Omental fat pad (tissue), 3 donors: ENCODE measurements at regions not wholly inside any gene's neighbourhood (a gene's known extent, or its start where the extent isn't known, plus 50 kb on each side); places are given as distances from the start of the nearest gene placed in this dataset.

Experiments
- ATAC-seq: fragments of 150-250 bp; one replicate; pipeline ENCODE4 v1.9.1; 2016; ENCODE audit warnings: mild to moderate bottlenecking, moderate library complexity; ENCODE audit not compliant: low FRiP score
- DNase-seq: peaks from one replicate; pipeline ENCODE4 v3.0.0-alpha.2; 2019; ENCODE audit warnings: low spot score
- TF ChIP-seq, protein P1 (sequence below), 3 donors: fragments of 450-650 bp; IDR thresholded peaks; one replicate each; pipeline ENCODE4 v1.5.1; 2016 to 2017; ENCODE audit warnings: antibody characterized with exemption in 3 of 3, mild to moderate bottlenecking in 3 of 3, moderate library complexity in 2 of 3

DNA sequence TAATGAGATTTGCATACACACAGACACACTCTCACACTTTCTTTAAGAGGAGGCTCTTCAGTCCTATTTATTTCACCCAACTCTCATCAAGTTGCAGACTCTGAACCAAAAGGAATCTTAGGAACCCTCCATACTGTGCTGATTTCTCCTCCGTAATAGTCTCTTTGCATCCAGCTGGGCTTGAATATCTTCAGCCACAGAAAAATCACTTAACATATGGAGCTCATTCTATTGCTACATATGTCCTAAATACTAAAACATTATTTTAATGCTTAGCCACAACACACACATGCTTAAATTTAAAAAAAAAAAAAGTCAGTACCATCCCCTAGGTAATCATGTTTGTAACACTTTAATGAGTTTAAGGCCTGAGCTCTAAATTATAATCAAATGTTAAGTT, 287.5 kb upstream of the CNTN6 start:
- DNase-seq, result no peak
- TF ChIP-seq, protein P1, sequence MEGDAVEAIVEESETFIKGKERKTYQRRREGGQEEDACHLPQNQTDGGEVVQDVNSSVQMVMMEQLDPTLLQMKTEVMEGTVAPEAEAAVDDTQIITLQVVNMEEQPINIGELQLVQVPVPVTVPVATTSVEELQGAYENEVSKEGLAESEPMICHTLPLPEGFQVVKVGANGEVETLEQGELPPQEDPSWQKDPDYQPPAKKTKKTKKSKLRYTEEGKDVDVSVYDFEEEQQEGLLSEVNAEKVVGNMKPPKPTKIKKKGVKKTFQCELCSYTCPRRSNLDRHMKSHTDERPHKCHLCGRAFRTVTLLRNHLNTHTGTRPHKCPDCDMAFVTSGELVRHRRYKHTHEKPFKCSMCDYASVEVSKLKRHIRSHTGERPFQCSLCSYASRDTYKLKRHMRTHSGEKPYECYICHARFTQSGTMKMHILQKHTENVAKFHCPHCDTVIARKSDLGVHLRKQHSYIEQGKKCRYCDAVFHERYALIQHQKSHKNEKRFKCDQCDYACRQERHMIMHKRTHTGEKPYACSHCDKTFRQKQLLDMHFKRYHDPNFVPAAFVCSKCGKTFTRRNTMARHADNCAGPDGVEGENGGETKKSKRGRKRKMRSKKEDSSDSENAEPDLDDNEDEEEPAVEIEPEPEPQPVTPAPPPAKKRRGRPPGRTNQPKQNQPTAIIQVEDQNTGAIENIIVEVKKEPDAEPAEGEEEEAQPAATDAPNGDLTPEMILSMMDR (IDR thresholded peaks at IDR 0.05), result no peak
- no peak for ATAC-seq

DNA sequence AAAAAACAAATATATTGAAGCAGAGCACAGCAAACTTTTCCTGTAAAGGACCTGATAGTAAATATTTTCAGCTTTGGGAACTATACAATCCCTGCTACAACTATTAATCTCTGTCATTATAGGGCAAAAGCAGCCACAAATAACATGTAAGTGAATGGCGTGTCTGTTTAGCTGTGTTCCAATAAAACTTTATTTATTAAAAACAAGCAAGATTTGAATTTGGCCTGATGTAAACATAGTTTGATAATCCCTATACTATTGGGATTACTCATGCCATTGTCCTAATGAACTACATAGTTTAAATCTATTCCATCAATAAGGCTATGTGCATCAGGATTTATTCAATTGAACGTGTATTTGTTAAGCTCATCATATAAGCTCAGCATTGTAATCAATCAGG, 286.8 kb upstream of the CNTN6 start:
- no peak for ATAC-seq
- TF ChIP-seq, protein P1 (IDR thresholded peaks at IDR 0.05), result no peak
- no peak for DNase-seq

DNA sequence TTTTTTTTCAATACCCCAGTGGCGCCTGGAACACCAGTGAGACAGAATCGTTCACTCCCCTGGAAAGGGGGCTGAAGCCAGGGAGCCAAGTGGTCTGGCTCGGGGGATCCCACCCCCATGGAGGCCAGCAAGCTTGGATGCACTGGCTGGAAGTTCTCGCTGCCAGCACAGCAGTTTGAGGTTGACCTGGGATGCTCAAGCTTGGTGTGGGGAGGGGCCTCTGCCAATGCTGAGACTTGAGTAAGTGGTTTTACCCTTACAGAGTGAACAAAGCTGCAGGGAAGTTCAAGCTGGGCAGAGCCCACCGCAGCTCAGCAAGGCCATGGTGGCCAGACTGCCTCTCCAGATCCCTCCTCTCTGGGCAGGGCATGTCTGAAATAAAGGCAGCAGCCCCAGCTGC, 276.2 kb upstream of the CNTN6 start:
- ATAC-seq (no peak), DNase-seq (no peak)
- TF ChIP-seq, protein P1 (IDR thresholded peaks at IDR 0.05), result no peak

DNA sequence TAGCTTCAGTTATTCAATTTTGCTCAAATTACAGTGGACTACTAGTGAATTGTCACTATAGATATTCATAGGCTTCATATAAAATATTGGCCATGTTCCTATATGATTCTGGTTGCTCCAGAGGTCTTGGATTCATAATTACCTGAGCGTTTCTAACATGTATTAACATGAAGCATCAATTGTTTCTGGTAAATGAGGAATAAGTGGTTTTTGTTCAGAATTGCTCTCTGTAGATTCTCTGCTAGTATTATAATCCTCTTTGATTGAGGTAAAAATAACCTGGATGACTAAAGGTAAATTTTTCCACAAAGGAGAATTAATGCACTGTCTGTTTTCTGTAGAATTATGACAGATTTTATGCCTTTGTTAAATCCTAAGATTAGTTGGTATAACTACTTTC, 258.1 kb upstream of the CNTN6 start:
- TF ChIP-seq, protein P1 (IDR thresholded peaks at IDR 0.05), result no peak
- no peak for DNase-seq

DNA sequence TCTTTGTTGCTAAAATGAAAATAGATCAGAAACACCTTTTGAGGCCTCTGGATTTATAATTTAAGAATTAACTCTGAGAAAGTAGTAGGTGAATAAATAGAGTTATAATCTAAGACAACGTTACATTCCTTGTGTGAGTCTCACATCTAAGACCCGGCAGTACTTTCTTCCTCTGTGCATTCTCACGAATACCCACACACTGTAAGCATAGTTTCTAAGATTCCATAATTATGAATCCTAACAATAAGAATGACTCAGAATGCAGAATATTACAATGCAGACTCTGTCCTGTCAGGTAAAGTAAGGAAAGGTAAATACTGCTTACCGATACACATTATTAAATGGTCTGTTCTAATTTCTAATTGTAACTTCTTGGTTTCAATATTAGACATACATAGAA, 257.7 kb upstream of the CNTN6 start:
- ATAC-seq (no peak), DNase-seq (no peak)
- TF ChIP-seq, protein P1 (IDR thresholded peaks at IDR 0.05), result no peak

More for the DNA sequence above, 258.1 kb upstream of the CNTN6 start:
- ATAC-seq, result no peak

DNA sequence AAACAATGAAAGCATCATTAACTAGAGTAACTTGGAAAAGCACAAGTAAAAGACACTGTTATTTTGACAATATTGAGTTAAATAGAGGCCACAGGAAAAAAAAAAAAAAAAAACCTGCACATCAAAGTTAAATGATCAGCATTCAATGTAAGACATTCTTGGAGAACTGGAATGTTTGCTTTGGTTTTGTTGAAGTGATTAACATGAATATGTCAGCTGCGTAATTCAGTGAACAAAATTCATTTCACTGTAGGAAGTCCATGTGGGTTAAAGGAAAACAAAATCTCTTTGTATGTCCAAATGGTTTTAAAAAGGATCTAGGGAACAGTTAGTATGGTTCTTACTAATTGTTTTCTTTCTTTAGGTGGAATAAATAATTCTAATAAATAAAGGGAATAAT, 252.8 kb upstream of the CNTN6 start:
- ATAC-seq (no peak), DNase-seq (no peak)
- TF ChIP-seq, protein P1 (IDR thresholded peaks at IDR 0.05), result no peak

DNA sequence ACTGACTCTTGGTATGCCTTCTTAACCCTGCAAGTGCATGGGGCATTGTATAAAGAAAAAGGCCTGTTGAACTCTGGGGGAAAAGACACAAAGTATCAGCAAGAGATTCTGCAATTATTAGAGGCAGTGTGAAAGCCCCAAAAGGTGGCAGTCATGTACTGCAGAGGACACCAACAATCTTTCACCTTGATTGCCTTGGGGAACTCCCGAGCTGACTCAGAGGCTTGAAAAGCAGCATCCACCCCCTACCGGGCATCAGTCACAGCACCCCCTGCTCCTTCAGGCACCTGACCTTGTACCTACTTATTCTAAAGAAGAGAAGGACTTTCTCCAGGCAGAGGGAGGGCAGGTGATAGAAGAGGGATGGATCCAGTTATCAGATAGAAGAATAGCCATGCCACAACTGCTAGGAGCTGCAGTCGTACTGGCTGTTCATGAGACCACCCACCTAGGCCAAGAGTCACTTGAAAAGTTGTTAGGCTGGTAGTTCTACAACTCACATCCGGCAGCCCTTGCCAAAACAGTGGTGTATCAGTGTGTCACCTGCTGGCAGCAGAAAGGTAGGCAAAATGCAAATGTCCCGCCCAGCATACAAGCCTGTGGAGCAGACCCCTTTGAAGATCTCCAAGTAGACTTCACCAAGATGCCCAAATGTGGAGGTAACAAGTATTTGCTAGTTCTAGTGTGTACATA, 241.6 kb upstream of the CNTN6 start:
- TF ChIP-seq, protein P1 (IDR thresholded peaks at IDR 0.05), result no peak
- DNase-seq (no peak), ATAC-seq (no peak)
